Nephron progenitor cell (in vitro differentiated cells): ENCODE measurements at regions not wholly inside any gene's neighbourhood (a gene's known extent, or its start where the extent isn't known, plus 50 kb on each side); places are given as distances from the start of the nearest gene placed in this dataset.

ENCODE experiments used
- DNase-seq: peaks from one replicate; pipeline ENCODE4 v3.0.0; 2021
- H3K27ac Mint-ChIP-seq: 2 replicates; pipeline ENCODE4 v1.8.0; 2021; ENCODE audit warnings: mild to moderate bottlenecking, moderate library complexity, mixed read lengths
- H3K27me3 Mint-ChIP-seq: 2 replicates; pipeline ENCODE4 v1.8.0; 2021; ENCODE audit warnings: mild to moderate bottlenecking, low read depth, mixed read lengths; ENCODE audit not compliant: poor library complexity
- H3K36me3 Mint-ChIP-seq: 2 replicates; pipeline ENCODE4 v1.8.0; 2021; ENCODE audit warnings: low read depth, mixed read lengths
- H3K4me1 Mint-ChIP-seq: 2 replicates; pipeline ENCODE4 v1.8.0; 2021; ENCODE audit warnings: mixed read lengths
- H3K4me3 Mint-ChIP-seq: 2 replicates; pipeline ENCODE4 v1.8.0; 2021; ENCODE audit warnings: mild to moderate bottlenecking, moderate library complexity, mixed read lengths
- H3K9me3 Mint-ChIP-seq: 2 replicates; pipeline ENCODE4 v1.8.0; 2021; ENCODE audit warnings: mild to moderate bottlenecking, moderate library complexity, mixed read lengths
- CTCF ChIP-seq: fragments of 200-600 bp; sonication (generic); IDR thresholded peaks from 2 replicates; pipeline ENCODE4 v1.5.0; 2021; ENCODE audit warnings: antibody characterized with exemption

GRCh38 chr20:40154514-40154913 lies 534.5 kb downstream of the MAFB start:
- Mint-ChIP-seq H3K9me3 (no peaks in the 10 kb centered on the region), H3K4me1 (peaks cover 4% of the 10 kb centered on the region), H3K36me3 (no peaks in the 10 kb centered on the region), H3K27ac (no peak overlapping the region), H3K4me3 (no peak overlapping the region), H3K27me3 (no peaks in the 10 kb centered on the region)
- no peak for TF ChIP-seq CTCF
- DNase-seq: no peak

- TF ChIP-seq CTCF: no peak
- no peak overlapping the region for H3K4me3 Mint-ChIP-seq
- H3K36me3 Mint-ChIP-seq: peaks cover 8% of the 10 kb centered on the region
- peaks cover 9% of the 10 kb centered on the region for H3K27me3 Mint-ChIP-seq
- DNase-seq: no peak
- H3K27ac Mint-ChIP-seq: no peak overlapping the region
- peaks cover 16% of the 10 kb centered on the region for H3K9me3 Mint-ChIP-seq
- H3K4me1 Mint-ChIP-seq: peaks cover 6% of the 10 kb centered on the region
Observed at GRCh38 chr20:40148886-40149285, 540.1 kb downstream of the MAFB start.

GRCh38 chr20:40146071-40146470 lies 543.0 kb downstream of the MAFB start:
- no peak overlapping the region for H3K4me3 Mint-ChIP-seq
- DNase-seq: no peak
- peaks cover 8% of the 10 kb centered on the region for H3K36me3 Mint-ChIP-seq
- no peak for TF ChIP-seq CTCF
- peaks cover 9% of the 10 kb centered on the region for H3K27me3 Mint-ChIP-seq
- no peak overlapping the region for H3K27ac Mint-ChIP-seq
- peaks cover 16% of the 10 kb centered on the region for H3K9me3 Mint-ChIP-seq
- H3K4me1 Mint-ChIP-seq: peaks cover 6% of the 10 kb centered on the region

- Mint-ChIP-seq H3K4me3 (no peak overlapping the region), H3K4me1 (peaks cover 2% of the 10 kb centered on the region), H3K27ac (no peak overlapping the region), H3K9me3 (peaks cover 16% of the 10 kb centered on the region), H3K36me3 (peaks cover 8% of the 10 kb centered on the region), H3K27me3 (peaks cover 9% of the 10 kb centered on the region)
- no peak for TF ChIP-seq CTCF
- no peak for DNase-seq
Observed at GRCh38 chr20:40144581-40144980, 544.5 kb downstream of the MAFB start.

GRCh38 chr20:40134176-40134575 lies 554.9 kb downstream of the MAFB start:
- TF ChIP-seq CTCF: no peak
- no peak overlapping the region for H3K27ac Mint-ChIP-seq
- peaks cover 19% of the 10 kb centered on the region for H3K36me3 Mint-ChIP-seq
- peaks cover 31% of the 10 kb centered on the region for H3K4me1 Mint-ChIP-seq
- H3K27me3 Mint-ChIP-seq: no peaks in the 10 kb centered on the region
- no peak overlapping the region for H3K4me3 Mint-ChIP-seq
- peak; percentile 7 for DNase-seq
- peaks cover 35% of the 10 kb centered on the region for H3K9me3 Mint-ChIP-seq

GRCh38 chr20:40120827-40121226 lies 568.2 kb downstream of the MAFB start:
- no peak overlapping the region for H3K27ac Mint-ChIP-seq
- H3K4me1 Mint-ChIP-seq: peaks cover 5% of the 10 kb centered on the region
- H3K27me3 Mint-ChIP-seq: no peaks in the 10 kb centered on the region
- H3K4me3 Mint-ChIP-seq: no peak overlapping the region
- DNase-seq: no peak
- H3K36me3 Mint-ChIP-seq: no peaks in the 10 kb centered on the region
- H3K9me3 Mint-ChIP-seq: no peaks in the 10 kb centered on the region
- TF ChIP-seq CTCF: no peak
